DMS53 (cell line): ENCODE measurements at regions not wholly inside any gene's neighbourhood (a gene's known extent, or its start where the extent isn't known, plus 50 kb on each side); places are given as distances from the start of the nearest gene placed in this dataset.
"Not testable (repeated sequence)": the region's sequence is repeated elsewhere in the genome, so short reads cannot be mapped to it uniquely, and the experiment has no call there.

Experiments used
- DNase-seq: peaks from one replicate; lab custom pipeline; 2025; lab: John Stamatoyannopoulos, UW

DNA sequence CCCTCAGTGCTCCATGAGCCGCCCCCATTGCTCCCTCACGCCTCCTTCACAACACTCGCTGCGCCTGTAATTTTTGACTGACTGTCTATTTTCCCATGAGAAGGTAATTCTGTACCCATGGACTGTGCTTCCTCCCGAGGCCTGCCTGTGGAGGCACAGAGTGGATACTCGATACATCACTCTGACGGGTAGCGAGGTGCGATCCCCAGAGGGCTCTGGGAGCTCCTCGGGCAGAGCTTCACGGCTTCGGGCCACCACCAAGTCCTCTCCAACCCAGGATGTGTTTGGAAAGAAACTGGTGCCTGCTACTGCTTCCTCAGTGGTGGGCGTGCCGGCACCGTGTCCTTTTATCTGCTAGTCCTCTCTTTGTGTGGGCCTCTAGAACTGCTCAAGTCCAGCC, 108.6 kb upstream of the DLG1 start:
- no peak for DNase-seq

DNA sequence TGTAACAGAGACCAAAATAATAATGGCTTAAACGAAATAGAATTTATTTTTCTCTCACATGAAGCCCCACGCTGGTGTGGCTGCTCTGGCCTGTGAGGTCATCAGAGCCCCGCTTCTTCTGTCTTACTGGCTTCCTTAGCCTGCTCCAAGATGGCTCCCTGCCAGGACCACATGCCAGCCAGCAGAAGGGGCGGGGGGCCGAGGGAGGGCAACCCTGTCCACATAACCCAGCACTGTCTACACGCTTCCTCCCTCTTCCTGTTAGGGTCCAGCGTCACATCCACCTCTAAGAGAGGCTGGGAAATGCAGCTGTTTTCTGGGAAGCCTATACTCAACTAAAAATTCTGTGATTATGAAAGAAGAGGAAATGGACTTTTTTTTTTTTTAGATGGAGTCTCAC, 107.9 kb upstream of the DLG1 start:
- no peak for DNase-seq

DNA sequence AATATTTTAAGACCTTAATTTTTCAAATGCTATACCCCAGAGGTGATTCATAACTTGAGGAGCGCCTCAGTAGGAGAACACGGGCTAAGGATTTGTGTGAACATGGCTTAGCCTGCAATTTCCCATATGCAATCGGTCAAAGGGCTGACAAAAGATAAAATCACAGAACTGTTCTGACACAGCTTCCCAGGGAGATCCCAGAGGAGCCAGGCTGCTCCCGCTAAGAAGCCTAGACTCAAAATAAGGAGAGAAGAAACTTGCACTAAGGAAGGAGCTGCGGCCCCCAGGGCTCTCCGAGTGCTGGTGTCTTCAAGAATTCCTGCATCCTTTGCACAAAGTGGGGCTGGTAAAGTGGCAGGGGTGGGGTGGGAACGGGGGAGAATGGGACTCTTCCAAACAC, 106.3 kb upstream of the DLG1 start:
- no peak for DNase-seq

DNA sequence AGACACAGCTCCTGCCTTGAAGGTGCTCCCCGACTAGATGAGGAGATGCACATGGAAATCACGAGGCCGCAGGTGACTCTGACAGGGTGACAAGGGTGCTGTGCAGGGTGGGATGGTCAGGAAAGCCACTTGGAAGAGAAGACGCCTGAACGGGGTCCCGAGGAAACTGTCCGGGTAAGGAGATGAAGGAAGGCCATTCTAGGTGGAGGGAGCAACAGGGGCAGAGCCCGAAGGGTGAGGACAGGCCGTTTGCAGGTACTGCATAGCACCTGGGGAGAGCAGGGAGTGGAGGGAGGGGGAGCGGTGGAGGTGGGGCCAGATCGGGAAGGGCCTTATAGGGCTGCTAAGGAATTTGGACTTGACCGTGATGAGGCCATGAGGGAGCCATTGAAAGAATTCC, 105.6 kb upstream of the DLG1 start:
- no peak for DNase-seq

DNA sequence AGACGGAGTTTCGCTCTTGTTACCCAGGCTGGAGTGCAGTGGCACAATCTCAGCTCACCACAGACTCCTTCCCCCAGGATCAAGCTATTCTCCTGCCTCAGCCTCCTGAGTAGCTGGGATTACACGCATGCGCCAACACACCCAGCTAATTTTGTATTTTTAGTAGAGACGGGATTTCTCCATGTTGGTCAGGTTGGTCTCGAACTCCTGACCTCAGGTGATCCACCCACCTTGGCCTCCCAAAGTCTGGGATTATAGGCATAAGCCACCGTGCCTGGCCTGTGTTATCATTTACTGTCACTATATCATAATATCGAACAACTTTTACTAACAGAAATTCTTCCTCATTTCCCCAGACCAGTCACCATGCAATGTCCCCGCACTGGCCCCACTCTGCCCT, 104.0 kb upstream of the DLG1 start:
- not testable (repeated sequence) for DNase-seq

GRCh38 chr3:197399486-197399885, 101.1 kb upstream of the DLG1 start:
- DNase-seq, result no peak

DNA sequence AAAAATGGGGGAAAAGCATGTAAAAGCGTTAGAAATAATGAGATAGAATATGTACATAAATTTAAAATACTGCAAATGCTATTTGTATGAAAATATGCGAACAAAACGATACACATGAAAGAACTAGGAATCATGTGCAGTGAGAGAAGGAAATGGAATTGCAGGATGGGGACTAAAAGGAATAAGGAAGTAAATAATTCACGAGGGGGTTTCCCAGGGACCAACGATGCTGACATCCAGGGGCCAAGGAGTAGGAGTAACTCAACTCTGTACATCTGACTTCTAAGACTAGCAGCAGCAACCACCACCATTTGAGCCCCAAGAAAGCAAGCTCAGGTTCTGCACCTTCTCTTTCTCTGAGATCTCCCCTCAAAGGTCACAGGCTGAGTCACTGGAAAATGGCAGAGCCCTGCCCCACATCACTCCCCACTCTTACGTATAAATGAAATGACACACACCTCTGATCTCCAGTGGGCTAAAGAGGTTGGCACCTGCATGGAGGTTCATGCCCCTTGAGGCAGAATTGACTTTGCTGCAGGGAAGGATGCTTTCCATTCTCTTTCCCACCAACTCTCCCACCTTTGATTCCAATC, 100.0 kb upstream of the DLG1 start:
- DNase-seq, result no peak

DNA sequence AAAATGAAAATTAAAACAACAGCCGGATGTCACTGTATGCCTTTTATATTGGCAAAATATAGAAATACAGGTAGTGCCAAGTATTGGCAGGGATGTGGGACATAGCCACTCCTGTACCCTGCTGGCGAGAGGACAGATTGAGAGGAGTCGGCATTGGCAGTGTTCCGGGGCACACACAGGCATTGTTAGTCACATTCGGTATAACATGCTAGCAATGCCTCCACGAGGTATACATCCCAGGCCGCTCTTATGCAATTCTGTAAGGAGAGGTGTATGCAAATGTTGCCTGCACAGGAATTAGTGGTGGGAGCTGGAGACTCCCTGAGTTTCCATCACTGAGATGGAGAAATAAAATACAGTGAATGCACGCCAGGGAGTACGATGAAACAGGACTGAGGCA, 99.4 kb upstream of the DLG1 start:
- no peak for DNase-seq

DNA sequence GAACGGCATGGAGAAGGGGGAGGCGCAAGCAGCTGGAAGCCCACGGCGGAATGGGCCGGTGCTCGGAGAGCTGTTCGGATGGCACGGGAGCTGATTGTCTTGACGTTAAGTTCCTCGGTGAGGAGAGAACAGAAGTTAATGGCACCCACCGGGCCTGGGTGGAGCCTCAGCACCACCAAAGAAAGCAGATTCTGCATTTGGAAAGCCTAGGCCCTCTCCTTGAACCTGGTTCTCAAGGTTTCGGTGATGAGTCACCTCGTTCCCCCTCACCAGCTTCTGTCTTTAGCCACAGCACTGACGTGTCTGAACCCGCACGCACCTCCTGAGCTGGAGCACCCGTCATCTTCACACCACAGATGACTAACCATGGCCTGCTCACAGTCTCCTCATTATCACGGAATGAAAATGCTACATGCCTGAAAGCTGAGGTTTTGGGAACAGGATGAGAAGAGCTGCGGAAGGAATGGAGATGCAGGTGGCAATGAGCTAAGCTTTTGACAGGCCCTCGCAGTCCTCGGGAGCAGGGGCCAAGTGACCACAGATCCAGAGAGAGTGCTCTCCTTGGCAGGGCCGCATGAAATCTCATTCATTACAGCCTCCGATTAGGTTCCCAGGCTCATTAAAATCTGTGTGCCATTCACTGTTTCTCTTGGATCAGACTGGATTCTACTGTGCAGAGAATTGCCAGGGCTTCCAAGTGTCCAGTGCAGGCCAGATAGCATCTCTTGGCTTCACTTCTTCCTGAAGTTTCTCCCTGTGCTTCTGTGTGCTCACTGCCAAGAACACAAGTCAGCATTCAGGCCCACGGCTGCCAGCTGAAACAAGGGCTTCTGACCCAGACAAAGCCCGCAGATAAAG, 96.3 kb upstream of the DLG1 start:
- DNase-seq, result no peak

DNA sequence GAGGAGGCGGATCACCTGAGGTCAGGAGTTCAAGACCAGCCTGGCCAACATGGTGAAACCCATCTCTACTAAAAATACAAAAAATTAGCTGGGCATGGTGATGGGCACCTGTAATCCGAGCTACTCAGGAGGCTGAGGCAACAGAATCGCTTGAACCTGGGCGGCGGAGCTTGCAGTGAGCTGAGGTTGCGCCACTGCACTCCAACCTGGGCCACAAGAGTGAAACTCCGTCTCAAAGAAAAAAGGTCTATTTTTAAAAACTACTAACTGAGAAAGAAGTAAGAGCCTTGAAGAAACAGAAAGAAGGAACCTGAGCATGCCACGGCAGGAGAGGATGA, 95.7 kb upstream of the DLG1 start:
- not testable (repeated sequence) for DNase-seq

DNA sequence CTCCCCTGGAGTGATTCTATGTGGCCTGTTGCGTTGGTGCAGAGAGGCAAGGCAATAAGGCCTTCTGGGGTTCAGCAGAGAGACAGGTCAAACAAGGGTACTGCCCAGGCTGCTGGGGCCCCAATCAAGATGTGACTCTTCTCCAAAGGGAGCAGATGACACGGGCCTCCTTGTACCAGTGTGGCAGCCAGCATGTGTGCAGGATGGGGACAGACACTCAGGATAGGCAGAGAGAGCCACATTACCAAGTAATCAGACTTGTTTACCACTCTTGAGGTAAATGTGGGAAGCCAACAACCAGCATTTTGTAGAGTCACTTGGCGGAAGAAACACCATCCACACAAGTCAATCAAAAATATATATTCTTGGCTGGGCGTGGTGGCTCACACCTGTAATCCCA, 95.3 kb upstream of the DLG1 start:
- no peak for DNase-seq

- no peak for DNase-seq
These were observed 94.5 kb upstream of the DLG1 start for GRCh38 chr3:197392961-197393360.

GRCh38 chr3:197381371-197381770, 83.0 kb upstream of the DLG1 start:
- DNase-seq, result no peak

GRCh38 chr3:197380786-197381185, 82.4 kb upstream of the DLG1 start:
- DNase-seq, result no peak

- no peak for DNase-seq
These were observed 80.7 kb upstream of the DLG1 start for GRCh38 chr3:197378985-197379718.

GRCh38 chr3:197376735-197377555, 78.5 kb upstream of the DLG1 start:
- no peak for DNase-seq

- no peak for DNase-seq
These were observed 77.6 kb upstream of the DLG1 start for GRCh38 chr3:197376020-197376419.

GRCh38 chr3:197375001-197375441, 76.6 kb upstream of the DLG1 start:
- no peak for DNase-seq

DNA sequence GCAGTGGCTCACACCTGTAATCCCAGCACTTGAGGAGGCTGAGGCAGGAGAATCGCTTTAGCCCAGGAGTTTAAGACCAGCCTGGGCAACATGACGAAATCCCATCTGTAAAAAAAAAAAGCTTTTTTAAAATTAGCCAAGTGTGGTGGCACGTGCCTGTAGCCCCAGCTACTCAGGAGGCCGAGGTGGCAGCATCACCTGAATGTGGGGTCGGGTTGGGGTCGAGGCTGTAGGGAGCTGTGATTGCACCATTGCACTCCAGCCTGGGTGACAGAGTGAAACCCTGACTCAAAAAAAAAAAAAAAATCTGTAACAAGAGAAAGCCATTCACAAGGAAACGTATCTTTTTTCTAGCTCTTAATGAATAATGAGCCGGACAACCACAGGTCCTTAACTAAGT, 74.7 kb upstream of the DLG1 start:
- no peak for DNase-seq

DNA sequence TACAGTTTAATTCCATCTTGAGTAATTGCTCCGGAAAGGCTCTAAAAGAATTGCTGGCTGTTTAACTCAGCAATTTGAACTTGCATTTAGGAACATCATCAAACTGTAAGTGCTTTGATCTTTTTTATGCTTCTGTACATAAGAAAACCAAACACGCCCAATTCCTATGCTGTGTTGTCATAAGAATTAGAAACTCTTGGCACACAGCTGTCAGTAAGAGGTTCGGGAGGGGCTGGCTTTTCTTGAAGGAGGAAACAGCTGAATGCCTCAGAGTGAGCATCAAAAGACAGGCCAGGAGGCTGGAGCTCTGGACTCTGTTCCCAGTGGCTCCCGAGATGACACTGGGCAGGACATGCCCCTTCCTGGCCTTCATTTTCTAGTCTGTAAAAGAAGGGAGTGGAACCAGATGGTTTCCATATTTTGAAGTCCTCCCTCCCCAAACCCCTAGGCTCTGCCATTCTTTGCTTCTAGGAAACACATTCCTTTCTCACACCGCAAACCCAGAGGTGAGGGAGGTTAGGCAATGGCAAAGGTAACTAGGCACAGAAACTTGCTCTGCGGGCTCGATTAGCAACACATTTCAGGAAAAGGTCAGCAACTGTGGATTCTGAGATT, 73.7 kb upstream of the DLG1 start:
- peak; percentile 16 for DNase-seq

GRCh38 chr3:197371591-197372046, 73.2 kb upstream of the DLG1 start:
- peak; percentile 37 for DNase-seq

DNA sequence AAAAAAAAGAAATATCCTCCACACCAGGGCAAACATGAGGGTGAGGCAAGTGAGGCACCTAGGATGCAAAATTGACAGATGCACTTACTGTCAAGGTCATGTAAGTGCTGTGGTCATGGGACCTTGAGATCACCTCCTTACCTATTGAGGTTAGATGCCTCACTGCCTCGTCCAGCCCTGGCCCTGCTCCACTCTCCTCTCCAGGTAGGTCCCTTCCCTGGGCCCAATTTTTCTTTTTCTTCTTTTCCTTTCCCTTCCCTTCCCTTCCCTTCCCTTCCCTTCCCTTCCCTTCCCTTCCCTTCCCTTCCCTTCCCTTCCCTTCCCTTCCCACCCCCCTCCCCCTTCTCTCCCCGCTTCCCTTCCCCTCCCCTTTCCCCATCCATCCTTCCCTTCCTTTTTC, 71.1 kb upstream of the DLG1 start:
- DNase-seq, result no peak
